ENCODE measurements at regions not wholly inside any gene's neighbourhood (a gene's known extent, or its start where the extent isn't known, plus 50 kb on each side); places are given as distances from the start of the nearest gene placed in this dataset.
"Not testable (repeated sequence)": the region's sequence is repeated elsewhere in the genome, so short reads cannot be mapped to it uniquely, and the experiment has no call there.

DNA sequence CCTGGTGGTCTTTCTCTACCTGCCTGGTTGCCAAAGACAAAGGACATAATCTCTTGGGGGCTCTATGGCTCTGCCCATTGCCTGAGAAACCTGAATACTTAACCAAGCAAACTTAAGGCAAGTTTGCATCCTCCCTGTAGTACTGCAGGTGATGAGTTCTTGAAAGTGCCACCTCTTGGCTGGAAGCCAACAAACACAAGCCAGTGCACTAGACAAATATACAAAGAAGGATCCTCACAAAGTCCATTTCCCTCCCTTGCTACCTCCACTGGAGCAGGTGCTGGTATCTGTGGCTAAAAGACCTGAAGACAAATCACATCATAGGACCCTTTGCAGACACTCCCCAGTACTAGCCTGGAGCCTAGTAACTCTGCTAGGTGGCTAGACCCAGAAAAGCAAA lies 772.3 kb downstream of the SI start:
- H4K5ac ChIP-seq (ENCODE audit: low read length), result no peak overlapping the region
- H3K4ac ChIP-seq (ENCODE audit: low read depth, low read length), result no peak overlapping the region
- H3K18ac ChIP-seq (ENCODE audit: low read length), result no peak overlapping the region
- H3K23ac ChIP-seq (ENCODE audit: low read length), result no peak overlapping the region
- no peak overlapping the region for H3K27ac ChIP-seq (ENCODE audit: low read depth, low read length)
- H3K56ac ChIP-seq (ENCODE audit: low read length), result no peak overlapping the region
- DNase-seq, result no peak
- H2BK120ac ChIP-seq (ENCODE audit: low read depth, low read length), result no peak overlapping the region
- H3K4me1 ChIP-seq (ENCODE audit: control insufficient read depth, low read depth, low read length), result no peaks in the 10 kb centered on the region
- H3K4me3 ChIP-seq (ENCODE audit: low read length), result no peak overlapping the region
- H3K79me2 ChIP-seq (ENCODE audit: control insufficient read depth, insufficient read depth, low read length), result no peaks in the 10 kb centered on the region
- H4K8ac ChIP-seq (ENCODE audit: low read depth, low read length), result no peak overlapping the region
- no peak overlapping the region for H3K4me2 ChIP-seq (ENCODE audit: low read length)
- no peak overlapping the region for H2BK5ac ChIP-seq (ENCODE audit: low read length)
- H3K36me3 ChIP-seq (ENCODE audit: control insufficient read depth, insufficient read depth, low read length), result no peaks in the 10 kb centered on the region
- no peak overlapping the region for H3K9ac ChIP-seq (ENCODE audit: low read length)
- H3K79me1 ChIP-seq (ENCODE audit: low read length), result no peaks in the 10 kb centered on the region
- no peaks in the 10 kb centered on the region for H3K27me3 ChIP-seq (ENCODE audit: insufficient read depth, low read length, poor library complexity)
- H2AK5ac ChIP-seq (ENCODE audit: low read length), result no peak overlapping the region
- no peak overlapping the region for H2BK15ac ChIP-seq (replicated peaks; ENCODE audit: low read depth)

- Histone ChIP-seq H3K56ac (ENCODE audit: low read length) (no peak overlapping the region), H3K4me3 (ENCODE audit: low read length) (no peak overlapping the region), H4K8ac (ENCODE audit: low read depth, low read length) (no peak overlapping the region), H3K4ac (ENCODE audit: low read depth, low read length) (no peak overlapping the region), H2BK15ac (replicated peaks; ENCODE audit: low read depth) (no peak overlapping the region), H2BK120ac (ENCODE audit: low read depth, low read length) (no peak overlapping the region), H3K4me2 (ENCODE audit: low read length) (no peak overlapping the region), H3K4me1 (ENCODE audit: control insufficient read depth, low read depth, low read length) (no peaks in the 10 kb centered on the region), H3K79me1 (ENCODE audit: low read length) (no peaks in the 10 kb centered on the region), H3K18ac (ENCODE audit: low read length) (no peak overlapping the region), H3K27me3 (ENCODE audit: insufficient read depth, low read length, poor library complexity) (no peaks in the 10 kb centered on the region), H3K36me3 (ENCODE audit: control insufficient read depth, insufficient read depth, low read length) (no peaks in the 10 kb centered on the region), H3K79me2 (ENCODE audit: control insufficient read depth, insufficient read depth, low read length) (no peaks in the 10 kb centered on the region), H2BK5ac (ENCODE audit: low read length) (no peak overlapping the region), H3K9ac (ENCODE audit: low read length) (no peak overlapping the region), H3K27ac (ENCODE audit: low read depth, low read length) (no peak overlapping the region), H4K5ac (ENCODE audit: low read length) (no peak overlapping the region), H2AK5ac (ENCODE audit: low read length) (no peak overlapping the region), H3K23ac (ENCODE audit: low read length) (no peak overlapping the region)
- no CpG with 5 or more reads among the region's 1 CpG for WGBS (ENCODE audit: extremely low coverage, insufficient coverage, low lambda C conversion rate)
- no peak for DNase-seq
These were observed 774.4 kb downstream of the SI start for GRCh38 chr3:164303894-164304293.

DNA sequence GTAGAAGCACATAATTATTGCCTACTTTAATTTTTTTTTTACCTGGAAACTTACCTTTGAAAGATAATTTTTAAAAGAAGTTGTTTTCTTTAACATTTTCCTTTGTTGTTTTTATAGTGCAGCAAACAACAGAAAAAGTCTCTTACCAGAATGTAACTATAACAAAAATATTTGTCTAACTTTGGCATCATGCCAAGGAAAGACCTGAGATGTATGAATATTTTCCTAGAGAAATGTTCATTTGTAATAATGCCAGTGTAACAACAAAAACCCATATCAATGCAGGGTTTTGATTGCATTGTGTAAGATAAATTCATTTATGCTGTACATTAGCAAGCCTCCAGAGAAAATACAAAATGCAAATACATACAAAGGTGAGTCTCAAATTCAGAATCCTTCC lies 775.7 kb downstream of the SI start:
- Histone ChIP-seq H2AK5ac (ENCODE audit: low read length) (no peak overlapping the region), H3K4me3 (ENCODE audit: low read length) (no peak overlapping the region), H3K4me1 (ENCODE audit: control insufficient read depth, low read depth, low read length) (no peaks in the 10 kb centered on the region), H3K4me2 (ENCODE audit: low read length) (no peak overlapping the region), H3K79me1 (ENCODE audit: low read length) (no peaks in the 10 kb centered on the region), H3K27me3 (ENCODE audit: insufficient read depth, low read length, poor library complexity) (no peaks in the 10 kb centered on the region), H3K23ac (ENCODE audit: low read length) (no peak overlapping the region), H3K27ac (ENCODE audit: low read depth, low read length) (no peak overlapping the region), H3K56ac (ENCODE audit: low read length) (no peak overlapping the region), H4K5ac (ENCODE audit: low read length) (no peak overlapping the region), H3K9ac (ENCODE audit: low read length) (no peak overlapping the region), H3K4ac (ENCODE audit: low read depth, low read length) (no peak overlapping the region), H2BK15ac (replicated peaks; ENCODE audit: low read depth) (no peak overlapping the region), H2BK5ac (ENCODE audit: low read length) (no peak overlapping the region), H3K36me3 (ENCODE audit: control insufficient read depth, insufficient read depth, low read length) (no peaks in the 10 kb centered on the region), H3K18ac (ENCODE audit: low read length) (no peak overlapping the region), H3K79me2 (ENCODE audit: control insufficient read depth, insufficient read depth, low read length) (no peaks in the 10 kb centered on the region), H4K8ac (ENCODE audit: low read depth, low read length) (no peak overlapping the region), H2BK120ac (ENCODE audit: low read depth, low read length) (no peak overlapping the region)
- DNase-seq, result no peak

DNA sequence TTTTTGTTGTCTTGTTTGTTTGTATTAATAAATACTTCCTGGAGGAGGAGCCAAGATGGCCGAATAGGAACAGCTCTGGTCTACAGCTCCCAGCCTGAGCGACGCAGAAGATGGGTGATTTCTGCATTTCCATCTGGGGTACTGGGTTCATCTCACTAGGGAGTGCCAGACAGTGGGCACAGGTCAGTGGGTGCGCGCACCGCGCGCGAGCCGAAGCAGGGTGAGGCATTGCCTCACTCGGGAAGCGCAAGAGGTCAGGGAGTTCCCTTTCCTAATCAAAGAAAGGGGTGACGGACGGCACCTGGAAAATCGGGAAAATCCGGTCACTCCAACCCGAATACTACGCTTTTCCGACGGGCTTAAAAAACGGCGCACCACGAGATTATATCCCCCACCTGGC lies 786.8 kb downstream of the SI start:
- not testable (repeated sequence) for H2AK5ac ChIP-seq (ENCODE audit: low read length); H3K18ac ChIP-seq (ENCODE audit: low read length); H3K79me2 ChIP-seq (ENCODE audit: control insufficient read depth, insufficient read depth, low read length); H3K4me2 ChIP-seq (ENCODE audit: low read length); H3K4me3 ChIP-seq (ENCODE audit: low read length); DNase-seq; H4K8ac ChIP-seq (ENCODE audit: low read depth, low read length); H3K27ac ChIP-seq (ENCODE audit: low read depth, low read length); H3K36me3 ChIP-seq (ENCODE audit: control insufficient read depth, insufficient read depth, low read length); H3K79me1 ChIP-seq (ENCODE audit: low read length); H3K4me1 ChIP-seq (ENCODE audit: control insufficient read depth, low read depth, low read length); H3K27me3 ChIP-seq (ENCODE audit: insufficient read depth, low read length, poor library complexity); H2BK120ac ChIP-seq (ENCODE audit: low read depth, low read length); H2BK5ac ChIP-seq (ENCODE audit: low read length); H3K56ac ChIP-seq (ENCODE audit: low read length); H3K4ac ChIP-seq (ENCODE audit: low read depth, low read length); H4K5ac ChIP-seq (ENCODE audit: low read length); H2BK15ac ChIP-seq (replicated peaks; ENCODE audit: low read depth); H3K9ac ChIP-seq (ENCODE audit: low read length); H3K23ac ChIP-seq (ENCODE audit: low read length)
- WGBS (ENCODE audit: extremely low coverage, insufficient coverage, low lambda C conversion rate), result no CpG with 5 or more reads among the region's 23 CpGs

- H3K36me3 ChIP-seq (ENCODE audit: control insufficient read depth, insufficient read depth, low read length), result no peaks in the 10 kb centered on the region
- H3K18ac ChIP-seq (ENCODE audit: low read length), result no peak overlapping the region
- no peak overlapping the region for H4K5ac ChIP-seq (ENCODE audit: low read length)
These were observed 799.7 kb downstream of the SI start for GRCh38 chr3:164278550-164278949.

GRCh38 chr3:164267053-164267452 lies 811.2 kb downstream of the SI start:
- Histone ChIP-seq H3K4ac (ENCODE audit: low read depth, low read length) (no peak overlapping the region), H3K36me3 (ENCODE audit: control insufficient read depth, insufficient read depth, low read length) (no peaks in the 10 kb centered on the region), H3K56ac (ENCODE audit: low read length) (no peak overlapping the region), H3K18ac (ENCODE audit: low read length) (no peak overlapping the region), H4K8ac (ENCODE audit: low read depth, low read length) (no peak overlapping the region), H3K4me2 (ENCODE audit: low read length) (no peak overlapping the region), H3K27me3 (ENCODE audit: insufficient read depth, low read length, poor library complexity) (no peaks in the 10 kb centered on the region), H2BK5ac (ENCODE audit: low read length) (no peak overlapping the region), H2BK120ac (ENCODE audit: low read depth, low read length) (no peak overlapping the region), H3K79me1 (ENCODE audit: low read length) (no peaks in the 10 kb centered on the region), H4K5ac (ENCODE audit: low read length) (no peak overlapping the region), H3K23ac (ENCODE audit: low read length) (no peak overlapping the region), H2BK15ac (replicated peaks; ENCODE audit: low read depth) (no peak overlapping the region), H3K9ac (ENCODE audit: low read length) (no peak overlapping the region), H3K4me1 (ENCODE audit: control insufficient read depth, low read depth, low read length) (no peaks in the 10 kb centered on the region), H3K79me2 (ENCODE audit: control insufficient read depth, insufficient read depth, low read length) (no peaks in the 10 kb centered on the region), H2AK5ac (ENCODE audit: low read length) (no peak overlapping the region), H3K4me3 (ENCODE audit: low read length) (no peak overlapping the region), H3K27ac (ENCODE audit: low read depth, low read length) (no peak overlapping the region)
- DNase-seq, result no peak

More at GRCh38 chr3:164278550-164278949, 799.7 kb downstream of the SI start:
- Histone ChIP-seq H3K23ac (ENCODE audit: low read length) (no peak overlapping the region), H3K27me3 (ENCODE audit: insufficient read depth, low read length, poor library complexity) (no peaks in the 10 kb centered on the region), H3K79me1 (ENCODE audit: low read length) (no peaks in the 10 kb centered on the region), H2BK120ac (ENCODE audit: low read depth, low read length) (no peak overlapping the region), H2BK15ac (replicated peaks; ENCODE audit: low read depth) (no peak overlapping the region), H3K79me2 (ENCODE audit: control insufficient read depth, insufficient read depth, low read length) (no peaks in the 10 kb centered on the region), H3K4me3 (ENCODE audit: low read length) (no peak overlapping the region), H3K9ac (ENCODE audit: low read length) (no peak overlapping the region), H2BK5ac (ENCODE audit: low read length) (no peak overlapping the region), H3K4me1 (ENCODE audit: control insufficient read depth, low read depth, low read length) (no peaks in the 10 kb centered on the region), H3K27ac (ENCODE audit: low read depth, low read length) (no peak overlapping the region), H3K56ac (ENCODE audit: low read length) (no peak overlapping the region), H2AK5ac (ENCODE audit: low read length) (no peak overlapping the region), H4K8ac (ENCODE audit: low read depth, low read length) (no peak overlapping the region), H3K4me2 (ENCODE audit: low read length) (no peak overlapping the region), H3K4ac (ENCODE audit: low read depth, low read length) (no peak overlapping the region)
- DNase-seq, result no peak
- no CpG with 5 or more reads among the region's 2 CpGs for WGBS (ENCODE audit: extremely low coverage, insufficient coverage, low lambda C conversion rate)

Data from mesendoderm (in vitro differentiated cells).